HepG2 (cell line): ENCODE measurements at regions not wholly inside any gene's neighbourhood (a gene's known extent, or its start where the extent isn't known, plus 50 kb on each side); places are given as distances from the start of the nearest gene placed in this dataset.

ENCODE experiments used
- ATAC-seq: fragments of 200-7000 bp; cut with Tn5 transposase; 3 replicates; pipeline ENCODE4 v1.9.1; 2020; ENCODE audit warnings: mild to moderate bottlenecking, moderate library complexity
- BruUV-seq: library from RNA; stranded (reverse); fragments of 400-500 nt; replicated peaks from 2 replicates; lab custom pipeline; 2021; lab: Mats Ljungman, UMichigan
- CTCF ChIA-PET: fragments of 300-600 bp; formaldehyde crosslinking; extraction: SDS; loops from one replicate; lab custom pipeline; 2021; ENCODE audit warnings: low total read pairs, inconsistent platforms, low intra/inter-chr PET ratio; lab: Yijun Ruan, JAX
- POLR2A ChIA-PET: fragments of 350-600 bp; sonication (Branson Sonifier 250); formaldehyde crosslinking; loops from one replicate; lab custom pipeline; 2020; ENCODE audit warnings: antibody characterized with exemption, inconsistent platforms; lab: Yijun Ruan, JAX
- DNase-seq: peaks from one replicate; pipeline ENCODE4 v3.0.0-alpha.2; 2015; ENCODE audit warnings: low spot score
- FAIRE-seq: peaks from 3 replicates; lab custom pipeline; 2011; peaks lifted over from hg19 to GRCh38; lab: Jason Lieb, UNC
- H2AFZ ChIP-seq: one replicate; pipeline ENCODE4 v1.6.1; 2011; ENCODE audit warnings: low read length, inconsistent platforms
- H3K27ac ChIP-seq: fragments of 300-600 bp; 3 replicates; pipeline ENCODE4 v1.8.0; 2011; ENCODE audit warnings: mixed run types, mild to moderate bottlenecking, mixed read lengths, low read length, inconsistent platforms; ENCODE audit not compliant: insufficient read depth; ENCODE audit errors: extremely low read length
- H3K27me3 ChIP-seq, 2 experiments: fragments of 200-600 bp in 1 of 2; 2 replicates in 1 of 2; 3 replicates in 1 of 2; pipeline versions ENCODE4 v1.6.0 to v1.8.0; 2011; ENCODE audit warnings: low read length in 2 of 2, mild to moderate bottlenecking in 2 of 2, moderate library complexity in 2 of 2, inconsistent platforms in 1 of 2; ENCODE audit not compliant: insufficient read depth in 2 of 2, control insufficient read depth in 1 of 2
- H3K36me3 ChIP-seq, 2 experiments: fragments of 200-600 bp in 1 of 2; replicated peaks in 1 of 2; 2 replicates in 1 of 2; 3 replicates in 1 of 2; pipeline versions ENCODE4 v1.5.1 to v1.8.0; 2011; ENCODE audit warnings: low read length in 2 of 2, inconsistent platforms in 1 of 2; ENCODE audit not compliant: insufficient read depth in 2 of 2, control insufficient read depth in 1 of 2
- H3K4me1 ChIP-seq: 2 replicates; pipeline ENCODE4 v1.5.1; 2012; ENCODE audit warnings: low read length, inconsistent platforms; ENCODE audit not compliant: insufficient read depth
- H3K4me2 ChIP-seq: 2 replicates; pipeline ENCODE4 v1.6.0; 2011; ENCODE audit warnings: low read depth, low read length, inconsistent platforms
- H3K4me3 ChIP-seq, 3 experiments: fragments of 200-600 bp in 1 of 3; sonication (generic), shearing (Covaris generic) in 1 of 3; replicated peaks in 1 of 3; 2 replicates each; pipeline ENCODE4 v1.5.1; 2011 to 2016; ENCODE audit warnings: low read length in 3 of 3, inconsistent platforms in 2 of 3, low read depth in 2 of 3, mild to moderate bottlenecking in 2 of 3, control low read depth in 1 of 3, mixed read lengths in 1 of 3; ENCODE audit not compliant: insufficient read depth in 1 of 3
- H3K79me2 ChIP-seq: one replicate; pipeline ENCODE4 v1.6.1; 2011; ENCODE audit warnings: low read length, inconsistent platforms; ENCODE audit not compliant: insufficient read depth
- H3K9ac ChIP-seq: 2 replicates; pipeline ENCODE4 v1.6.0; 2011; ENCODE audit warnings: mild to moderate bottlenecking, low read depth, low read length, inconsistent platforms; ENCODE audit not compliant: insufficient read depth
- H3K9me3 ChIP-seq: 2 replicates; pipeline ENCODE4 v1.5.1; 2012; ENCODE audit warnings: mild to moderate bottlenecking, low read length
- H4K20me1 ChIP-seq: 2 replicates; pipeline ENCODE4 v1.6.0; 2011; ENCODE audit warnings: inconsistent platforms, mild to moderate bottlenecking, low read length, moderate library complexity; ENCODE audit not compliant: insufficient read depth
- GPN1 ChIP-seq: sonication (generic); formaldehyde crosslinking; IDR thresholded peaks from 2 replicates; pipeline ENCODE4 v1.5.1; 2020; ENCODE audit warnings: missing genetic modification reagents, borderline replicate concordance
- KLF15 ChIP-seq: sonication (generic); formaldehyde crosslinking; IDR thresholded peaks from 2 replicates; pipeline ENCODE4 v1.8.1; 2023; ENCODE audit warnings: borderline replicate concordance, mild to moderate bottlenecking, inconsistent platforms, missing genetic modification reagents, mixed read lengths
- NR2F1 ChIP-seq, 2 experiments: fragments of 450-650 bp in 1 of 2; formaldehyde crosslinking in 1 of 2; IDR thresholded peaks; 2 replicates each; pipeline versions ENCODE4 v1.5.0 to v1.6.1; 2016 to 2020; ENCODE audit warnings: mild to moderate bottlenecking in 1 of 2, missing compliant biosample characterization in 1 of 2, missing genetic modification reagents in 1 of 2, moderate library complexity in 1 of 2
- NR2F6 ChIP-seq, 2 experiments: IDR thresholded peaks; 2 replicates each; pipeline ENCODE4 v1.6.1; 2016; ENCODE audit warnings: antibody characterized with exemption in 1 of 2, mild to moderate bottlenecking in 1 of 2
- RBM39 ChIP-seq: fragments of 200-400 bp; formaldehyde crosslinking; IDR thresholded peaks from one replicate; pipeline ENCODE4 v1.6.1; 2018; ENCODE audit warnings: antibody characterized with exemption, mild to moderate bottlenecking, low read depth, low read length; ENCODE audit not compliant: poor library complexity, severe bottlenecking
- TAF15 ChIP-seq: fragments of 200-400 bp; formaldehyde crosslinking; IDR thresholded peaks from one replicate; pipeline ENCODE4 v1.6.1; 2018; ENCODE audit warnings: mild to moderate bottlenecking, low read depth, low read length; ENCODE audit not compliant: poor library complexity, severe bottlenecking
- TBP ChIP-seq: sonication (generic); formaldehyde crosslinking; IDR thresholded peaks from 2 replicates; pipeline ENCODE4 v1.5.0; 2020; ENCODE audit warnings: missing genetic modification reagents
- THRA ChIP-seq: sonication (generic); formaldehyde crosslinking; IDR thresholded peaks from 2 replicates; pipeline ENCODE4 v1.4.0; 2020; ENCODE audit warnings: missing genetic modification reagents, borderline replicate concordance
- YEATS4 ChIP-seq: sonication (generic); formaldehyde crosslinking; IDR thresholded peaks from 2 replicates; pipeline ENCODE4 v1.4.0; 2020; ENCODE audit warnings: missing genetic modification reagents, borderline replicate concordance
- ZBTB20 ChIP-seq: sonication (generic); formaldehyde crosslinking; IDR thresholded peaks from 2 replicates; pipeline ENCODE4 v1.8.1; 2023; ENCODE audit warnings: missing genetic modification reagents, low read depth, mild to moderate bottlenecking, borderline replicate concordance
- ZBTB25 ChIP-seq: IDR thresholded peaks from 2 replicates; pipeline ENCODE4 v1.6.1; 2018; ENCODE audit warnings: missing genetic modification reagents
- ZNF143 ChIP-seq: sonication (generic); formaldehyde crosslinking; IDR thresholded peaks from 2 replicates; pipeline ENCODE4 v1.4.0; 2020; ENCODE audit warnings: missing genetic modification reagents
- ZNF296 ChIP-seq: sonication (generic); formaldehyde crosslinking; conservative IDR thresholded peaks from 2 replicates; pipeline ENCODE4 v1.5.0; 2020; ENCODE audit warnings: mild to moderate bottlenecking, missing genetic modification reagents
- ZNF570 ChIP-seq: sonication (generic); formaldehyde crosslinking; IDR thresholded peaks from 2 replicates; pipeline ENCODE4 v1.4.0; 2020; ENCODE audit warnings: mild to moderate bottlenecking, missing genetic modification reagents, borderline replicate concordance
- ZNF710 ChIP-seq: sonication (generic); formaldehyde crosslinking; IDR thresholded peaks from 2 replicates; pipeline ENCODE4 v1.5.0; 2020; ENCODE audit warnings: mild to moderate bottlenecking, missing genetic modification reagents, borderline replicate concordance
- in situ Hi-C: cut with HindIII; loops from 2 replicates; pipeline ENCODE4 v1.10.0; 2017; ENCODE audit warnings: low pct_unique_long_range_greater_than_20kb; ENCODE audit not compliant: extremely low pct_ligation_motif_present
- intact Hi-C: fragments of 100-400 bp; cut with micrococcal nuclease; formaldehyde crosslinking; loops from one replicate; pipeline ENCODE4 v1.10.0; 2022; ENCODE audit not compliant: unreplicated experiment

GRCh38 chr11:26121466-26121865, 210.5 kb upstream of the ANO3 start (continued):
- TF ChIP-seq ZBTB25 (CRISPR knock-in tag) (no peak), TBP (CRISPR knock-in tag) (no peak), THRA (CRISPR knock-in tag) (no peak)

GRCh38 chr11:26126741-26127140, 205.2 kb upstream of the ANO3 start:
- H3K27me3 ChIP-seq: no peaks in the 10 kb centered on the region
- POLR2A ChIA-PET: no interaction called here
- H3K36me3 ChIP-seq: no peaks in the 10 kb centered on the region
- CTCF ChIA-PET: no interaction called here
- BruUV-seq: no TSS peak
- no peak for DNase-seq
- TF ChIP-seq ZNF710 (CRISPR knock-in tag) (no peak), TAF15 (no peak), GPN1 (CRISPR knock-in tag) (no peak), YEATS4 (CRISPR knock-in tag) (no peak), NR2F6 (IDR thresholded peaks at IDR 0.05) (no peak), NR2F6 (CRISPR knock-in tag; IDR thresholded peaks at IDR 0.05) (no peak), RBM39 (no peak), ZNF570 (CRISPR knock-in tag) (no peak), ZBTB20 (CRISPR knock-in tag) (no peak), ZNF143 (CRISPR knock-in tag) (no peak), KLF15 (no peak), ZNF296 (CRISPR knock-in tag) (no peak), NR2F1 (CRISPR knock-in tag; IDR thresholded peaks at IDR 0.05) (no peak)
- TF ChIP-seq, all 625 proteins: peak for 0
- no peaks in the 10 kb centered on the region for H3K9me3 ChIP-seq
- no peaks in the 10 kb centered on the region for H4K20me1 ChIP-seq
- no peak overlapping the region for H3K4me2 ChIP-seq
- no peak overlapping the region for H2AFZ ChIP-seq
- H3K79me2 ChIP-seq: no peaks in the 10 kb centered on the region
- ATAC-seq: no peak
- H3K4me3 ChIP-seq: no peak overlapping the region
- H3K27ac ChIP-seq: no peak overlapping the region
- no peak overlapping the region for H3K9ac ChIP-seq
- intact Hi-C loops (no loop called here), in situ Hi-C loops (no loop called here)
- no peaks in the 10 kb centered on the region for H3K4me1 ChIP-seq
- no peak for FAIRE-seq
